ENCODE measurements at regions not wholly inside any gene's neighbourhood (a gene's known extent, or its start where the extent isn't known, plus 50 kb on each side); places are given as distances from the start of the nearest gene placed in this dataset.

- no peak for TF ChIP-seq CTCF (IDR thresholded peaks at IDR 0.05)
- TF ChIP-seq ZFX (IDR thresholded peaks at IDR 0.05; ENCODE audit: borderline replicate concordance) = no peak
Observed at GRCh38 chr11:80331694-80332093, 890.9 kb upstream of the TENM4 start.
